HG03565 (cell line): ENCODE measurements at regions not wholly inside any gene's neighbourhood (a gene's known extent, or its start where the extent isn't known, plus 50 kb on each side); places are given as distances from the start of the nearest gene placed in this dataset.

Experiments used
- ATAC-seq: cut with Tn5 transposase; IDR thresholded peaks from one replicate; pipeline ENCODE4 v1.9.1; 2021; ENCODE audit warnings: mild to moderate bottlenecking, moderate library complexity; ENCODE audit not compliant: unreplicated experiment

- ATAC-seq, result no peak
Measured at GRCh38 chr20:36104244-36104643, 50.3 kb upstream of the EPB41L1 start.
